ENCODE measurements at regions not wholly inside any gene's neighbourhood (a gene's known extent, or its start where the extent isn't known, plus 50 kb on each side); places are given as distances from the start of the nearest gene placed in this dataset.
A peak's percentile ranks its signal among the peaks of the same experiment; 100 is the strongest.
"Not testable (repeated sequence)": the region's sequence is repeated elsewhere in the genome, so short reads cannot be mapped to it uniquely, and the experiment has no call there.

- no peak for DNase-seq
Measured at GRCh38 chr11:127804747-127805400, 782.5 kb downstream of the ETS1 start.

DNA sequence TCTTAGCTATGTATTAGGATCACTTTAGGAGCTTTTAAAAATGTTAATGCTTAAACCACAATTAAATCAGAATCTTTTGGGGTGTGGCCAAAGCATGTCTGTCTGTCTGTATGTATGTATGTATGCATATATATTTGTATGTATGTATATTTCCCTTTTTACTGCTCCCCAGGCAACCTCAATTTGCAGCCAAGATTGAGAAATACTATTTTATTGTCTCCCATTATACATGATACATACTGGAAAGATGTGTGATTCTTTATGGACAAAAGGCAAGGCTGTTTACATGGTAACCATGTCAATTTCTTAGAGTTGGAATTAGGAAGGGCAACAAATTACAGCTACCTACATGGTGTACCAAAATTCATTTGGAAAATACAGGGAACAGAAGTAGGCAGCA lies 783.6 kb downstream of the ETS1 start:
- no peak for DNase-seq

GRCh38 chr11:127800989-127801688 lies 786.2 kb downstream of the ETS1 start:
- DNase-seq: no peak

GRCh38 chr11:127795326-127795725 lies 792.0 kb downstream of the ETS1 start:
- DNase-seq: no peak

GRCh38 chr11:127791844-127792243 lies 791.3 kb upstream of the KIRREL3 start:
- no peak for DNase-seq

DNA sequence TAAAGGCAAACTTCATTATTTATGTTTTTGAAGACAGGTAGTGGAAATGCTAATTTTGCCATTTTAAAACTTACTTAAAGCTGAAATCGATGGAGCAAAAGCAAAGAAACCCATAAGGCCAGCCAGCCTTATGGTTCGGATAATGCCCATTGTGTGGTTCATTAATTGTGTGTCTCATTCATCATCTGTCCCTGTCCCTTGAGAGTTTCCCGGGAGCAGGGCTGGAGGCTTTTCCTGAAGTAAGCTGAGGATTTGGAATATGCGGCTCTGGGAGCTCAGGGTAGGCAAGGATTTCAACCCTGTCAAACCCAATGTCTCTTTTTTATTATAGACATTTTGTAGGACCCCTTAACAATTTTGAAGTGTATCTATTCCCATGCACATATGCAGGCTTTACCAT lies 790.0 kb upstream of the KIRREL3 start:
- DNase-seq: no peak

DNA sequence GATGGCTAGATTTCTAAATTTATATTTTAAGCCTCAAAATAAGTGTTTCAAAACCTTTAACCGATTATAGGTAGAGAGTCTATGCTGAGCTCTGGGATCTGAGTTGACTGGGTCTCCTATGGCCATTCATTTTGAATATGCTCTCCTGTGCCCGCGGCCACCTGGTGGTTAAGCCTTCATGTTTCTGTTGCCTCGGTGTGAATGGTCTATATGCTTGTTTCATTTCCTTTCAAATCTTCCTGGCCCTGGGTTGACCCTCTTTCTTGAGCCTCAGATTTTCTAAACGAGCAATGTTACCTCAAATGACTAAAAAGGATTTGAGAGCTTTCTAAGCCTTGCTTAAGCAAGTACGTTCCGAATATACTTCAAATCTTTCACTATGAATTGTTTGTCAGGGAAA lies 789.4 kb upstream of the KIRREL3 start:
- peak; percentile 43 for DNase-seq

GRCh38 chr11:127772938-127773337 lies 772.4 kb upstream of the KIRREL3 start:
- DNase-seq: not testable (repeated sequence)

DNA sequence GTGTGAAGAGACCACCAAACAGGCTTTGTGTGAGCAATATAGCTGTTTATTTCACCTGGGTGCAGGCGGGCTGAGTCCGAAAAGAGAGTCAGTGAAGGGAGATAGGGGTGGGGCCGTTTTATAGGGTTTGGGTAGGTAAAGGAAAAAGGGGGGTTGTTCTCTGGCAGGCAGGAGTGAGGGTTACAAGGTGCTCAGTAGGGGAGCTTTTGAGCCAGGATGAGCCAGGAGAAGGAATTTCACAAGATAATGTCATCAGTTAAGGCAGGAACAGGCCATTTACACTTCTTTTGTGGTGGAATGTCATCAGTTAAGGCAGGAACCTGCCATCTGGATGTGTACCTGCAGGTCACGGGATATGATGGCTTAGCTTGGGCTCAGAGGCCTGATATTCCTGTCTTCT lies 768.4 kb upstream of the KIRREL3 start:
- not testable (repeated sequence) for DNase-seq

DNA sequence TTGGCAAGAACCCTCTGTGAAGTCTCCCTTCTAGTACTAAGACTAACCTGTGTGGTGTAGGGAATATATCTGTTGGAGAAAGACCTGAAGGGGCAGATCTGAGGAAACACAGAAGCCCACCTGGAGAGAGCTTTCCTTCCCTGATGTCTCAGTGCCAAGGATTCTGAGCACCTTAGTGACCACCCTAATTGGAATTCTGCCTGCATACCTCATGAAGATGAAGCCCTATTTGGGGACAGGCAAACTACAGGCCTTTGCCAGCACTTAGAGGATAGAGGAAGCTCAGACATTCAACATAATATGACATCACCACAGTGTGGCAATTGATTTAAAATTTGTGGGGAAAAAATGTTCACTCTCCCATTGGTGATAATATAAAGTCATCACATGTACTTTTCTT lies 766.2 kb upstream of the KIRREL3 start:
- no peak for DNase-seq

- DNase-seq: no peak
Measured at GRCh38 chr11:127738771-127739286, 738.3 kb upstream of the KIRREL3 start.

- DNase-seq: no peak
Measured at GRCh38 chr11:127737499-127737898, 736.9 kb upstream of the KIRREL3 start.

- no peak for DNase-seq
Measured at GRCh38 chr11:127733552-127733951, 733.0 kb upstream of the KIRREL3 start.

DNA sequence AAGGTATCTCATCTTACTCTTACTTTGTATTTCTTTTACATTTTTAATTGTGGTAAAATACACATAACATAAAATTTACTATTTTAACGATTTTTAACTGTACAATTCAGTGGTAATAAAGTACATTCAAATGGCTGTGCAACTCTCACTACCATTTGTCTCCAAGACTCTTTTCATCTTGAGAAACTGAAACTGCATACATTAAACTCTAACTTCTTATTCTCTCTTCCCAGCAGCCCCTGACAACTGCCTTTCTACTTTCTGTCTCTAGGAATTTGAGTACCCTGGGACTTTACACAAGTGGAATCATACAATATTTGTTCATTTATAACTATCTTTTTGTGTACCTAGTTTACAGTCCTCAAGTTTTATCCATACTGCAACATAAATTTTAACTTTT lies 725.8 kb upstream of the KIRREL3 start:
- no peak for DNase-seq

DNA sequence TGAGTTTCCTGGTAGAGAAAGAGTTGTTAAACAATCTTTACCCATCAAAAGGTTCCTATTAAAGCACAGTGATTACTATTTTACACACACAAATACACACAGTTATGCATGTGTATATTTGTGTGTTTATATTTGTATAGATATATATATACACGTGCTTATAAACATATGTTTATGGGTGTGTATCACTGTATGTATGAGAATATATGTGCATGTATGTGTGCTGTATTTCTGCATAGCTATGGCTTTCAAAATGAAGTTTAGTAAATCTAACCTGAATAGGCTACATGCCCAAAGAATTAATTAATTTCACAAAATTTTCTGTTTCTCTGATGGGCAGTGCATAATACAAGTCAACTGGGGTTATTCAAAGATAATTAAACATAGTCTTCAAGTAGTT lies 723.1 kb upstream of the KIRREL3 start:
- DNase-seq: no peak

DNA sequence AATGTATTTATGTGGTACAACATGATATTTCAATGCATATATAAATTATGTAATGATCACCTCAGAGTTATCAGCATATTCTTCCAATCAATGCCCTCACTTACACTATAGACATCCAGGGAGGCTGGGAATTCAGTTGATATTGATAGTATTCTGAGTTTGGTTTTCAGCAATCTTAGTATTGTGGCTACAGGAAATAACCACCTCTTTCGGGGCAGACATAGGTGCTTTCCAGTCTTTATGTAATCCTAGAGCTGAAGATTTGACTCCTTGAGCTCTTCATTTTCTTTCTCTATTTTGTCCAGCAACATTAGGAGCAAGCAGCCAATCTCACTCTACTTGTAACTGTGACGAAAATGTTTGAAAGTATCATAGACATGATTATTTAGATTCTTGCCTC lies 712.7 kb upstream of the KIRREL3 start:
- no peak for DNase-seq

- DNase-seq: no peak
Measured at GRCh38 chr11:127711748-127712147, 711.2 kb upstream of the KIRREL3 start.

GRCh38 chr11:127710831-127711230 lies 710.3 kb upstream of the KIRREL3 start:
- DNase-seq: no peak

DNA sequence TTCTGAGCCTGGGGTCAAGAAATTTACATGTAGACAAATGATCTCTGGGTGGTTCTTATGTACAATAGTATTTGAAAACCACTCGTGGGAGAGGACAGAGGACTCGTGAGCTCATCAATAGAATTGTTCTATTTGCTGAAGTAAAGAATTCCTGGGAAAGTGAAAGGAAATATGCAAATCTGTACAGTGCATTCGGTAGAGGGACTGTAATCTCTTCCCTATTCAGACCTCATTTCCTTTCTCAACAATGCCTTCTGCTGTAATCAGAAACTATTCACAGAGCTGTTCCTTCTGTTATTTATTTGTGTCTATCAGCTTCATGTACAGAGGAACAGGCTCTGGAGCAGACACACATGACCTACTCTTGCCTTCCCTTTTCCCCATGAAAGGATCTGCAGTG lies 709.4 kb upstream of the KIRREL3 start:
- no peak for DNase-seq

DNA sequence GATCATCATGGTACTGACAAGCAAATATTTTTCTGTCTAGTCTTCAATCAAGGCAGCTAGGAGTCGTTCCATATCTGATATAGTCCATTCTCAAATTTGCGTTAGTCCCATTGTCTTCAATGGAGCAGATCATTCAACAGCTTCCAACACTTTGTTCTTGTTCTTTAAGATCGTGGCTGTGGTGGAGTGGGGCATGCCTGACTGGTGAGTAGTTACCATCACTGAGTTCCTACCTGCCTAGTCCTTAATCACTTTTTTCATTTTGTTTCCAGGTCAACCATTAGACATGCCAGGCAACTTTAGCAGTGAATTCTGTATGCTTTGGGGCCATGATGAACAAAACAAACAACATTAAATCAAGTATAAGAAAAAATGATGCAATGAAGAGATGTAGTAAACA lies 693.1 kb upstream of the KIRREL3 start:
- no peak for DNase-seq

DNA sequence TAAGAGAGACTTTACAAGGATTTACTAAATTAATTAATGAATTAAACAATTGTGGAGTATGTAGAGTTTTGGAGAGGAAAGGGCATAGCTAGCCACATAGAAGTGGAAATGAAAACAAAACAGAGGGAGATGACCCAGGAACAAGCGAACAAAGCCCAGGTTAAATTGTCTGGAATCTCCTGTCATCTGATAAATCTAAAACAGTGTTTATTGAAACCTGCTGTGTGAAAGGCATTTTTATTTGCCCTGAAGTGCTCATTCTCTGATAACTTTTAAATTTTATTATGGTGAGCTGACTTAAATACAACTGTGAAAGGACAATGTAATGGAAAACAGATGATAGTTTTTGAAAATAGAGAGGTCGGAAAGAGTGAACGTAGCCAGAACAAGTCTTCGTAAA lies 682.8 kb upstream of the KIRREL3 start:
- DNase-seq: no peak

- no peak for DNase-seq
Measured at GRCh38 chr11:127679816-127680545, 679.4 kb upstream of the KIRREL3 start.

DNA sequence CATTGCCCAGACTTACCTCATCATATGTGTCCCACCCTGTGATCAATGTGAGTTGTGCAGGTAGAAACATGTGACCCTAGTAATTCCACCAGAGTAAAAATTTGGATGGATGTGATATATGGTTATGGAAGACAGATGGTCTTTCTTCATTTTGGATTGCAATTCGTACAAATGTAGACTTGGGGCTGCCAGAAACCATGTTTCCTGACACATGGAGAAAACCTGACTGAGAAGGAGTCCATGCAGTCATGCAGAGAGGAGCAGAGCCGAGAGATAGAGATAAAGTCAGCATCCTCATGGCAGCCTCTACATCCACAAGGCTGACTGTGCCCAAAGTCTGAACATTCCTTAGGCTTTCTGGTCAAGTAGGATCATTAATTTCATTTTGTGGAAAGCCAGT lies 678.1 kb upstream of the KIRREL3 start:
- no peak for DNase-seq
